ENCODE measurements at regions not wholly inside any gene's neighbourhood (a gene's known extent, or its start where the extent isn't known, plus 50 kb on each side); places are given as distances from the start of the nearest gene placed in this dataset.

DNA sequence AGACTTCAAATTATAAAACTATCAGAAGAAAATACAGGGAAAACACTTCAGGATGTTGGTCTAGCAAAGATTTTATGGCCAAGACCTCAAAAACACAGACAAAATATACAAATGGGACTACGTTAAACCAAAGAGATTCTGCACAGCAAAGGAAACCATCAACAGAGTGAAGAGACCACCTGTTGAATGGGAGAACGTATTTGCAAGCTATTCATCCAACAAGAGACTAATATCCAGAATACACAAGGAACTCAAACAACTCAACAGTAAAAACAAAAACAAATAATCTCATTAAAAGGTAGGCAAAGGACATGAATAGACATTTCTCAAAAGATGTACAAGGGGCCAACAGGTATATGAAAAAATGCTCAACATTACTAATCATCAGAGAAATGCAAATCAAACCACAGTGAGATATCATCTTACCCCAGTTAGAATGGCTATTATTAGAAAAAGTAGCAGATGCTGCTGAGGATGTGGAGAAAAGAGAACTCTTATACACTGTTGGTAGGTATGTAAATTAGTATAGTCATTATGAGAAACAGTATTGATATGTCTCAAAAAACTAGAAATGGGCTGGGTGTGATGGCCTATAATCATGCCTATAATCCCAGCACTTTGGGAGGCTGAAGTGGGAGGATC, 112.6 kb downstream of the LRIG2 start:
- FAIRE-seq (peak; percentile 64), DNase-seq (ENCODE audit: insufficient read length) (no peak)
- no peak for TF ChIP-seq POLR2A (IDR thresholded peaks at IDR 0.05; ENCODE audit: low read depth, low read length)
- no peak for TF ChIP-seq POLR2AphosphoS5 (IDR thresholded peaks at IDR 0.05; ENCODE audit: low read depth, low read length)
- no peak for TF ChIP-seq TAF1 (IDR thresholded peaks at IDR 0.05; ENCODE audit: borderline replicate concordance, low read depth, low read length)

DNA sequence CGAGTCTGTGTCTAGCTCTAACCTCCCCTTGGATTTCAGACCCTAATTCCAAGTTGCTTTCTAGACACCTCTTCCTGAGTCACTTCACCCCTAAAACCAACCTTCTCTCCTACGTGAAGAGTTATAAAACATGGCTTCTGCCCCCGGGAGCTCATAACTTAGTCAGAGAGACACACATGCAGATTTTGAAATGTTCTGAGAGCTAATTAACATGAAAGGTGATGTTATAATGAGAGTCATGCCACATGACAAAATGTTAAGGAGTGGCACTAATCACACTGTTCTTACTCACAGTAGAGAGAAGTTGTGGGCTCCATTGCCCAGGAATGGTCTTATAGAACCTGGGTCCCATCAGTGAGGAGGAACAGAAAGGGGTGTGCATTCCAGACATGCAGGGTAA, 117.1 kb downstream of the LRIG2 start:
- TF ChIP-seq TAF1 (IDR thresholded peaks at IDR 0.05; ENCODE audit: borderline replicate concordance, low read depth, low read length), result no peak
- no peak for TF ChIP-seq POLR2A (IDR thresholded peaks at IDR 0.05; ENCODE audit: low read depth, low read length)
- no peak for TF ChIP-seq POLR2AphosphoS5 (IDR thresholded peaks at IDR 0.05; ENCODE audit: low read depth, low read length)
- DNase-seq (ENCODE audit: insufficient read length) (no peak), FAIRE-seq (peak; percentile 21)

DNA sequence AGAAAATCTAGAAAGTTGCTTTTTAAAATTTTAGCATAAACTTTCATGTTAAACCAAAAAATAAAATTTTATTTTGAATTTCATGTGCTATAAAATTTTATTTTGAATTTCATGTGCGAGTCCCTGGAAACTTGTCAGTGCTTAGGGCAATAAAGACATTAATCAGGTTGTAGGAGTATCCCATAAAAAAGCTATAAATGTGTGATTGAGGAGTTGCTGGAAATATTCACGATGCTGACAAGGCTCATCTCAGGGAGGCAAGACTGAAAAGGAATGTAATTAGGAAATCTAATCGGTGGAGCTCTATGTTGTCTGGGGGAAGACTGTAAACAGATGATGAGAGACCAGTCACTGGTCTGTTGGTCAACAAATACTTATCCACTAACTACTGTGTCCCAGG, 117.9 kb downstream of the LRIG2 start:
- DNase-seq (ENCODE audit: insufficient read length) (no peak), FAIRE-seq (no peak)
- TF ChIP-seq TAF1 (IDR thresholded peaks at IDR 0.05; ENCODE audit: borderline replicate concordance, low read depth, low read length) (no peak), POLR2A (IDR thresholded peaks at IDR 0.05; ENCODE audit: low read depth, low read length) (no peak), POLR2AphosphoS5 (IDR thresholded peaks at IDR 0.05; ENCODE audit: low read depth, low read length) (no peak)

DNA sequence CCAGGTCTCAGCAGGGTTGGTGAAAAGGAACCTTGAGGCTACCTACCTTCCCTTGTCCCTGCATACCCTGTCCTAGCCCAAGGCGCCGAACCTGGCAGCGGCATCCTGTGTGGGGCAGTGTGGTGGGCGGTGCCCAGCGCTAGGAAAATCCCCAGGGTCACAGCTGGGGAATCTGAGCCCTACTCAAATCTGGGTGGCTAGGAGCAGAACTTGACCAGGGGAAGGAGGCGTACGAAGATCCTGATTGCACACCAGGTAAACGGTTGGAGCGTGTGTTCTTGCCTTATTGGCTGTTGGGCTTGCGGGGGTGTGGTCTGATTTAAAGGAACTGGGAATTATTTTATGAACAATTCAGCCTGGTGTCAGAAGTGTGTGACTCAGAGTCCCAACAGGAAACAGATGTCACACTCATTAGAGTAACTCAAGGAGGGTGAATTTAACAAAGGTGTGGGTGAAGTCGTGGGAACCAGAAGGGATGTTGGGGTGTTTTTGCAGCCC, 118.6 kb downstream of the LRIG2 start:
- DNase-seq (ENCODE audit: insufficient read length) (peak; percentile 36), FAIRE-seq (peak; percentile 89)
- TF ChIP-seq POLR2A (IDR thresholded peaks at IDR 0.05; ENCODE audit: low read depth, low read length), result no peak
- TF ChIP-seq TAF1 (IDR thresholded peaks at IDR 0.05; ENCODE audit: borderline replicate concordance, low read depth, low read length), result no peak
- TF ChIP-seq POLR2AphosphoS5 (IDR thresholded peaks at IDR 0.05; ENCODE audit: low read depth, low read length), result no peak

DNA sequence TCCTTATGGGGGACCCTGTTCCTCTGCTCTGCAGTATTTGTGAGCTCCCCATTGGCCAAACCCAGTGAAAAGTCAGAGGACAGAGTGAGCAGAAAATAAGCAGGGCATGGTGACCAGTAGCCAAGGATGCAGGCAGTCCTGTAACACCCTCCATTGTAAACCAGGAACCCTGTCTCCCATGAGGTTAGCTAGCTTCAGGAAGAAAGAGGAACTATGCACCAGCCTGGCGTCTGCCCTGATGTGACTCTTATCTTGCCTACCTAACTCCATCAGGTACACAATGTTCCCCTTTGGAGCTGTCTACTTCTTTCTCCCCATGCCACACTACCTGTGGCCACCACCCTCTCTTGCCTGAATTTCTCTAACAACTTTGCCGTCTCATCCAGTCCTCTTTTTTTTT, 119.2 kb downstream of the LRIG2 start:
- FAIRE-seq (no peak), DNase-seq (ENCODE audit: insufficient read length) (no peak)
- TF ChIP-seq POLR2AphosphoS5 (IDR thresholded peaks at IDR 0.05; ENCODE audit: low read depth, low read length) (no peak), POLR2A (IDR thresholded peaks at IDR 0.05; ENCODE audit: low read depth, low read length) (no peak), TAF1 (IDR thresholded peaks at IDR 0.05; ENCODE audit: borderline replicate concordance, low read depth, low read length) (no peak)

DNA sequence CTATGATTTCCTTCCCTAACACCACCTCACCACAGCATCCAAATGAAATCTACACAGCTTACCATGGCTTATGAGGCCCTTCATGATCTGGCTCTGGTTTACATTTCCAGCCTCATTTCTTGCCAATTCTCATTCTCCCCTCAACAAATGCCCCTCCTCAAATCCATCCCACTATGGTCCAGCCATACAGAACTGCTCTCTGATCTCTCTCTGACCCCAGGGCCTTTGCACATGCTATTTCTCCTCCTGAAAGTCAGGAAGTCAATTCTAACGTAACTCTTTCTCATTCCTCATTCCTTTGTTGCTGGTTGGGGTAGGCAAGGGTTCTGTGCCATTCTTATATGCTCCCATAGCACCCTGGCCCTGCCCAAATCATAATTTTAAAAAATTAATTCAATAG, 120.0 kb downstream of the LRIG2 start:
- FAIRE-seq (no peak), DNase-seq (ENCODE audit: insufficient read length) (no peak)
- TF ChIP-seq POLR2A (IDR thresholded peaks at IDR 0.05; ENCODE audit: low read depth, low read length), result no peak
- TF ChIP-seq POLR2AphosphoS5 (IDR thresholded peaks at IDR 0.05; ENCODE audit: low read depth, low read length), result no peak
- no peak for TF ChIP-seq TAF1 (IDR thresholded peaks at IDR 0.05; ENCODE audit: borderline replicate concordance, low read depth, low read length)

DNA sequence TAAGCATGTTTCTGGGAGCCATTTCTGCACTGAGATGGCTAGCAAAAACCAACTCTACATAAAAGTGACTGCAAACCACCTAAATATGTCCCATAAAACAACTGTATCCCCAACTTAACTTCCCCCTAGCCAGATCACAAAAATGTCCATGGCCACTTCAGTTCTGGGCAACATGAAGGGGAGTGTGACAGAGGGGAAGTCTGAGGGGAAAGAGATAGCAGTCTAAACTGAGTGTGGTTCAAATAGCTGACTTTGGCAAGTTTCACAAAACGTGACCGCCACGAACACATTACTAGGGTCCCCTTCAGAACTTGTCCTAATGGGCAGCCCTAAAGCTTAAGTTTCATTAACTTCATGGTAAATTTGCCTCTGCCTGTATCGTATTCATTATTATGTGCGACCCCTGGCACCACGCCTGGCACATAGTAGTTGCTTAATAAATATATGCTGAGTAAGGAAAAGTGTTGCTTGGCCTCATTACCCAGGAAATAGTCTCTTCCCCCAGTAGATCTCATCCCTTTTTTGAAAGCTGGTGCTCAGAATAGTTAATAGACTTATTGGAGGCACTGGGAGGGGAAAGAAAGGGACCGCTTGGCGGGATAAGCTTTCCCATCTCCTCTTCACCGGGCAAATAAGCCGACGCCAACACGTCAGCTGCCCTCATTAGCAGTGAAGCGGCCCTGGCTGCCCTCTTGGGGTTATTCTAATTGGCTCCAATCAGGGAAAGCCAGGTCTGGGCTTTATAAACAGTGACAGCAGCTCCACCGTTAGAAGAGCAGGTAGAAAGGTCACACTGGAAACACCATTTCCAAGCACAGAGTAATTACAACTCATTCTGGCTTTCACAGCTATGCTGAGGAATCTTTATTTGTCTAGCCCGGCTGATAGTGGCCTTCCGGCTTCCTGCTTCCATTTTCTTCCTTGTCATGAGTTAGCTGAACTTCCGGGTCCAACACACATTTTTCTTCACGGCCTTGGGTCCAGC, 122.1 kb downstream of the LRIG2 start:
- TF ChIP-seq TAF1 (IDR thresholded peaks at IDR 0.05; ENCODE audit: borderline replicate concordance, low read depth, low read length) (no peak), POLR2AphosphoS5 (IDR thresholded peaks at IDR 0.05; ENCODE audit: low read depth, low read length) (no peak), POLR2A (IDR thresholded peaks at IDR 0.05; ENCODE audit: low read depth, low read length) (no peak)
- no peak for FAIRE-seq

DNA sequence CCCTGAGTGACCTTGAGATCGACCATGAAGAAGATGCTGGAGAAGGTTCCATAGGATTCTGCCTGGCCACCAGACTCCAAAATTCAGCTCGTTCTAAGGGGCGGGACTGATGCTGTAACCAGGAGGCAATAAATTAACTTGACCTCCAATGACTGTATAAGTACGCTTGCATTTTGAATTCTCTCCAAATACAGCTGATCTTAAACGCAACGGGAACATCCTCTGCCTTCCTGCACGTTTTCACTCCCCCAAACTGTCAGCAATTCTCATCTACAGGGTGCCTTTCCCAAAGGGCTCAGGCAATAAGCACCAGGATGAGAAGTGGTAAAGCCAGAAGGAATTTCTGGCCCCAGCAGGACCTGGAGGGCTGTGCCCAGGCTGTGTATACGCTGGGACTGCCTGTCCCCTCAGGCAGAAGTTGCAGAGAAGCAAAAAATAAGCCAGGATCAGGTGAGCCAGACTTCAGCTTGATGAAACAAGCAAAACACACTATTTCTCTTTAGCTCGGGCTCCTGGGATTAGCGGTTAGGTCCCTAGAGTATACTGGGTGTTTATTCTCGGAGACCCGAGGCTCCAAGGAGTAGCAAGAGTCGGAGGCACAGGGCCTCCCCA, 124.8 kb downstream of the LRIG2 start:
- FAIRE-seq (no peak), DNase-seq (ENCODE audit: insufficient read length) (no peak)
- TF ChIP-seq TAF1 (IDR thresholded peaks at IDR 0.05; ENCODE audit: borderline replicate concordance, low read depth, low read length), result no peak

More for the DNA sequence above, 122.1 kb downstream of the LRIG2 start:
- DNase-seq (ENCODE audit: insufficient read length), result no peak

DNA sequence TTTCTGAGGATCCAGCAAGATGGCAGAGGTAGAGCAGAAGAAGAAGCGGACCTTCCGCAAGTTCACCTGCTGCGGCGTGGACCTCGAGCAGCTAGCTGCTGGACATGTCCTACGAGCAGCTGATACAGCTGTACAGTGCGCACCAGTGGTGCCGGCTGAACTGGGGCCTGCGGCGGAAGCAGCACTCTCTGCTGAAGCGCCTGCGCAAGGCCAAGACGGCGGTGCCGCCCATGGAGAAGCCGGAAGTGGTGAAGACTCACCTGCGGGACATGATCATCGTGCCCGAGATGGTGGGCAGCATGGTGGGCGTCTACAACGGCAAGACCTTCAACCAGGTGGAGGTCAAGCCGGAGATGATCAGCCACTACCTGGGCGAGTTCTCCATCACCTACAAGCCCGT, 125.8 kb downstream of the LRIG2 start:
- no peak for DNase-seq (ENCODE audit: insufficient read length)
- TF ChIP-seq POLR2AphosphoS5 (IDR thresholded peaks at IDR 0.05; ENCODE audit: low read depth, low read length), result no peak
- no peak for TF ChIP-seq POLR2A (IDR thresholded peaks at IDR 0.05; ENCODE audit: low read depth, low read length)
- TF ChIP-seq TAF1 (IDR thresholded peaks at IDR 0.05; ENCODE audit: borderline replicate concordance, low read depth, low read length), result no peak
- no peak for FAIRE-seq

DNA sequence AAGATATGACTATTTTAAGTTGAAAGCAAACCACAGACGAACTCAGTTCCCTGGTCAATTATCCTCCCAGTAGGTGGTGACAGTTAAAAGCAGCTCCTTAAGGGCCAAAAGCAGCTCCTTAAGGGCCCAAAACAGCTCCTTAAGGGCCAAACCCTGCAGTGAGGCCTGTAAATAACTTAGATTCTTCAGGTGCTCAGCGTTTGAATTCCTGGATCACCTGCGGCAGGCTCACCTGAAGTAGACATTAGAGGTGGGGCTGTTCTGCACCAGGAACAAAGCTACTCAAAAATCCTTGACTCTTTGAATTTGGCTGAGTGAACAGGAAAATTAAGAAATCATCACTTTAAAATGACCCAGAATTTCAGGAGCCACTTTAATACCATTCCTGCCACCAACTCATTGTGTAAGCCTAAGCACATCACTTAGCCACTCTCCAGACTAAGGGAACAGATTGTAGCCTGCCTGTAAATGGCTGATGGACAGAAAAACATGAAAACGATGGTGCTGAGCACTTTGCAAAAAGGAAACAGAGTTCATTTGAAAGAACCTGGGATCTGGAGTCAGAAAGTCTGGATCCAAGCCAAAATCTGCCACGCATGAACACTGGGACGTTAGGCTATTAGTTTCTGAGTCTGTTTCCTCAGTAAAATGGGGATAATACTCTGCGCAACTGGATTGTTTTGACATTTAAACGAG, 126.9 kb downstream of the LRIG2 start:
- FAIRE-seq (no peak), DNase-seq (ENCODE audit: insufficient read length) (no peak)
- TF ChIP-seq POLR2AphosphoS5 (IDR thresholded peaks at IDR 0.05; ENCODE audit: low read depth, low read length) (no peak), POLR2A (IDR thresholded peaks at IDR 0.05; ENCODE audit: low read depth, low read length) (no peak), TAF1 (IDR thresholded peaks at IDR 0.05; ENCODE audit: borderline replicate concordance, low read depth, low read length) (no peak)

DNA sequence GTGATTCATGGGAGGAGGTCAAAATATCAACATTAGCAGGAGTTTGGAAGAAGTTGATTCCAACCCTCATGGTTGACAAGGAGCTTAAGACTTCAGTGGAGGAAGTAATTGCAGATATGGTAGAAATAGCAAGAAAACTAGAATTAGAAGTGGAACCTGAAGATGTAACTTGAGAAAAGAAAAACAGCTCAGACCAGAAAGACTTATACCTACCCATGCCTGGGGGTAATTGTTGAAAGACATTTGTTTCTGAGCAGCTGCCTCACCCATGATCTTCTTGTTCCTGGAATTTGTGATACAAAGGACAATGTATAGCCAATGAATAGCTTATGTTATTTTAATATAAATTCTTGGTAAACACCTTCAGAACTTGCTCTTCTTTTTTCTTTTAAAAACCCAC, 128.6 kb downstream of the LRIG2 start:
- FAIRE-seq (no peak), DNase-seq (ENCODE audit: insufficient read length) (no peak)
- no peak for TF ChIP-seq POLR2A (IDR thresholded peaks at IDR 0.05; ENCODE audit: low read depth, low read length)
